Embryonic facial prominence (tissue), 1 donor: ENCODE measurements at regions not wholly inside any gene's neighbourhood (a gene's known extent, or its start where the extent isn't known, plus 50 kb on each side); places are given as distances from the start of the nearest gene placed in this dataset.

ENCODE experiments used
- DNase-seq: peaks from one replicate; pipeline ENCODE4 v3.0.0-alpha.2; 2016; ENCODE audit errors: extremely low spot score

GRCh38 chr3:94258851-94259250 is 196.0 kb downstream of the NSUN3 start:
- DNase-seq, result no peak

GRCh38 chr3:94259291-94259690 is 196.4 kb downstream of the NSUN3 start:
- no peak for DNase-seq

GRCh38 chr3:94269763-94270162 is 206.9 kb downstream of the NSUN3 start:
- no peak for DNase-seq

- no peak for DNase-seq
These were observed 209.2 kb downstream of the NSUN3 start for GRCh38 chr3:94272016-94272415.

DNA sequence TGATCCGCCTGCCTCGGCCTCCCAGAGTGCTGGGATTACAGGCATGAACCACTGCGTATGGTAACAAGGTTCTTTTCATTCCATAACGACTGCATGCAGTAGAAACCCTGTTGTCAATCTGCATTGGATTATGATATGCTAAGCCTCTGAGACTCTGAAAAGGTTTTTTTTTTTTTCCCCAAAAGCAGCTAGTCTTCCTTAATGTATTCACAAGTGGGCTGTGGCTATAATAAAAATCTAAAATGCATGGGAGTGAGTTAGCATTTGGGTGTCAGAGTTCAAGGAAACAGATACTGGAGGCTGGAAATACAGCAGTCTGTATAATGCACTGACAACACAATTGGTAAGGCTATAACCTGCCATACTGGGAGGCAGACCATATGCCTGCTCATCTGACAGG is 218.1 kb downstream of the NSUN3 start:
- DNase-seq, result no peak

GRCh38 chr3:94285872-94286271 is 223.0 kb downstream of the NSUN3 start:
- no peak for DNase-seq

GRCh38 chr3:94291686-94292085 is 228.8 kb downstream of the NSUN3 start:
- DNase-seq, result no peak

DNA sequence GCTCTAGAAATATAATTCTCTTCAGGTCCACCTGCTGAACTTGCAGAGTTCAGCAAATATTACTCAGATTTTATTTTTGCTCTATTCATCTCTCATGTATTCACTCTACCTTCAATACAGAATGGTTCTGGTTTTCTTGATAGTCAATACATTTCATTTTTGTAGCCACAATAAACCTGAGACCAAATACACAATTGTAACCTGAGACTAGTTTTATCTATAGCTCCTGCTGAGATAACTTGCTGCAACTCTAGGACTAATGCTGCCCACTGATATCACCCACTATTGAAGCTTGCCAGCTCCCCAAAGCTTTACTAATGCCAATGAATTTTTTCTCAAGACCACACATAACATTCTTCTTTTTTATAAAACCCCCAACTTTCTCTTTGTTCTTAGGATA is 229.3 kb downstream of the NSUN3 start:
- no peak for DNase-seq

DNA sequence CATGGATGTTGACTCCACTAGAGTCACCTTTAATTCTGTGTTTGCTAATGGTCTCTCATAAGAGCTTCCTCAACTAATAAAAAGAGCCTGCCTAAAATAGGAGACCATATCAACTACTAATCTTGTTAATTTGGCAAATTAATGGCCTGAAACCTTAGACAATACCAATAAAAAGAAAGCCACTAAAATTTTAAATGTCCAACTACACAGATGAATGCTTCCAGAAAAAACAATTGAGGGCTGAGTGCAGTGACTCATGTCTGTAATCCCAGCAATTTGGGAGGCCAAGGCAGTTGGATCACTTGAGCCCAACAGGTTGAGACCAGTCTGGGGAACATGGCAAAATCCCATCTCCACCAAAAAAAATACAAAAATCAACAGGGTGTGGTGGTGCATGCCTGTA is 230.9 kb downstream of the NSUN3 start:
- no peak for DNase-seq

DNA sequence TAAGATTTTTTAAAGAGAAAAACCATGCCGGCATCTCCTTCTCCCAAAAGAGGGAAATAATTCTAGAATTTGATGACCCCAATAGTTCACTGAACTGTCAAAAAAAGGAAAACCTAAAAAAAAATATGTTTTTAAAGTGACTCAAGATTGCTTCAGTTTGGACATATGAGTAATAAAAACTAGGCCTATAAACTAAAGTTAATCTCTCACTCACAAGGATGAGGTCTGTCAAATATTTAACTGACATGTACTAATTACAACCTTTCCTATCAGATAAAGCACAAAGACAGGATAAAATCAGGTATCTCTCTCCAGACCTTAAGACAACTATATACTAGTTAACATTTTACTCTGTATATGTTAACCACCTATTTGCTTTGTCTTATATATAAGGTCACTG is 231.9 kb downstream of the NSUN3 start:
- DNase-seq, result no peak

- no peak for DNase-seq
These were observed 236.9 kb downstream of the NSUN3 start for GRCh38 chr3:94299716-94300115.

DNA sequence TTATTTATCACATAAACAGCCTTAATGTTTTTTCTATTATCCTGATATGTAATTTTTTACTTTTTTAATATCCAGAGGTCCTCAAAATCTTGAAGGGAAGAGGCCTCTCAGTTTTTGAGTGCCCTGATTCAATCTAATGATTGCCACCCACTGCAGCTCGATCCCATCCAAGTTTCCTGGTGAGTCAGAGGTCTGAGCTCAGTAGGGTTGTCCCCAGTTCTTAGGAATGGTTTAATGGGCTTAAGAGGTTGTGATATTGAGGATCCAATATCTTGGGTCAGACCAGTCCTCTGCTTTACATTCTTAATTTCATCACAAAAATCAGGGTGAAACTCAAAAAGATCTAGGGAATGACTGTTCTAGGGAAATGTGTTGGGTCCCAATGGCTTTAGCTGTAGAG is 238.5 kb downstream of the NSUN3 start:
- no peak for DNase-seq

- no peak for DNase-seq
These were observed 240.4 kb downstream of the NSUN3 start for GRCh38 chr3:94303266-94303665.

GRCh38 chr3:94303897-94304296 is 241.0 kb downstream of the NSUN3 start:
- DNase-seq, result no peak

DNA sequence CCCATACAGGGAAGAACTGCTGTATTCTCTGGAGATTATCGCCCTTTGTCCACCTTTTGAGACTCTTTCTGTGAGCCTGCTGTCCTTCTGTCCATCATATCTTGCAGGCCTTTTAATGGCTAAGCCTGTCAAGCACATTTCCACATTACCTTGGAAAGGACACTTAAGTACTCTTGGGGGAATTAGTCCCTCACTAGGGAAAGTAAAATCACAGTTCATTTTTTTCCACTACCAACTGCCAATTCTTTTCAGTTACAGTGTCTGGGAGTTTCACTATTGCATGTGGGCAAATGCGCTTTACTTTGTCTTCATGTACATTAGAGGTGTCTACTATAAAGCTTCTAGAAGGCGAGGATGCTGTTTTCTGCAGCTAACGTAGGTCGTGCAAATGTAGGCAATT is 242.1 kb downstream of the NSUN3 start:
- no peak for DNase-seq

DNA sequence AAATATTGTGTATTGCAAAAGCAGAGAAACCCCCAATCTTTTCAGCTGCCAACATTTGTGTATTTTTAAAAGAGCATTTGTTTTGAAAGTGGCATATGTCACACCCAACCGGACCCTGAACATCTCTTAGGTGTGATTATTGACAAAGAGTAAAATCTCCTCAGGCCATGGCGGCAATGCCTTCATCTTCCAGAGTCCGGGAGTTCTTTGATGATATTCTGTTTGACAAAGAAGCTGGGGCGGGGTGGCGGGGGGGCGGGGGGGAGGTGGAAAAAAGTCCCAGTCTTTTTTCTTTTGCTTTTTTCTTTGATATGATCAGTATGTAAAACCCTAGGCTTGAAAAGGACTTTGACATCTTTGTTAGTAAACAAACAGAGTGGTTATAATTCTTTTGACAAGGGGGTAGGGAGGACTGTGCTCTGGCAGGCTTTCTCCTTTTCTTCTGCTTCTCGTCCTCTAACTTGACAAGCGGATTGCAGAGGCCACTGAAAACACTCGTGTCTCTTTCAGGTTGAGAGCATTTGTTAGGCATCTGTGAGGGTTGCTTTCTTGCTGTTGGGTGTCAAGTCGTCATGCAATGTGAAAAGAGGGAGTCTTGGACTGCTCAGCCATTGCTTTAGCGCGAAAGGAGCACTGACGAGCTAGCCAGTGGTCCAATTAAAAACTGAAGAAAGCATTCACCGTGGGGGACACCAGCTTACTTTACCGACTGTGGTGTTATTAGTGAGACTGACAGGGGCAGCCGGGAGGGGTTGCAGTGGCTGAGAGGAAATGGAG is 243.2 kb downstream of the NSUN3 start:
- DNase-seq, result no peak

DNA sequence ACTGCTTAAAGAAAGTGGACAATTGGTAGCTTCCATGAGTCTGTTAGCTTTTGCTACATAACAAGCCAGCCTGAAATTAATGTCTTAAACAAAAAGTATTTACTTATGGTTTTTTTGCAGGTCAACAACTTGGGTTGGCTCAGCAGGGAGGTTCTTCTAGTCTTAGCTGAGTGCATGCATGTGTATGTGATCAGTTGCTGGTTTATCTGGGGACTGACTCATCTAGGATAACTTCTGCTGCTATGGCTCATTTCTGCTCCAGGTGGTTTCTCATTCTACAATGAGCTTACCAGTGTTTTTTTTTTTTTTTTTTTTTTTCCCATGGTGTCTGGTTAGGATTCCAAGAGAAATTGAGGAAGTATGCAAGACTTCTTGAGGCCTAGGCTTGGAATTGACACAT is 244.7 kb downstream of the NSUN3 start:
- DNase-seq, result no peak

DNA sequence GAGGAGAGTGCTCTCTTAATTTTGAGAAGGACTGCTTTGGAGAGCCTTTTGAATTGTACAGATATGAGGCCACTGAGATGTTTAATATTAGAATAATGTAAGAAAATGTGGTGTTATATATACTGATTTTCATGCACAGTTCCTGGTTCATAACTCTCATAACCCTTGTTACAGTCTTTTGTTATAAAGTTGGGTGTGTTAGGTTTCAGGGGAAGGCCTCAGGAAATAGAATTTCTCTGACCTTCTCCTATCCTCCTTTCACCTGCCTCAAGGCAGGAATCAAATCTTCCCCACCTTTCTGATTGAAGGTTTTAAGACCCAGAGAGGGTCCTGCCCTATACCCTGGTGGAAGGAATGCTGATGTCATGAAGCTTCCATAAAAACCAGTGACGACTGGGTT is 245.9 kb downstream of the NSUN3 start:
- no peak for DNase-seq

GRCh38 chr3:94310341-94311135 is 247.7 kb downstream of the NSUN3 start:
- no peak for DNase-seq

DNA sequence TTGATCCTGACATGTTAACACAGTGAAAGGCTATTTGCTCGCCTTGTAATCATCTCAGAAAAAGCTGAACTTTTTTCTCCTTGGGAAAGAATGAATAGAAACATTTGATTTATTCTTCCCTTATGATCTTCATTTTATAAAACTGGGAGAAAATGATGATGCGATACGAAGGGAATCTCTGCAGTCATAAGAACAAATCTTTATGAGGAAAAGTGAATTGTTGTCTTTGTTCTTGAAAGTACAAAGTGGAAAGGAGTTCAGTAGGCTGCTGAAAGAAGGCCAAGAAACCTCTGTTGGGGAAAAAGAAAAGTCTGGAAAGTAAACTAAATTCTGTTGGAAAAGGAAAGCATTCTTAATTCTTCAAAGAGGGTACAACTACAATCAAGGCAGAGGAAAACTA is 248.8 kb downstream of the NSUN3 start:
- no peak for DNase-seq

DNA sequence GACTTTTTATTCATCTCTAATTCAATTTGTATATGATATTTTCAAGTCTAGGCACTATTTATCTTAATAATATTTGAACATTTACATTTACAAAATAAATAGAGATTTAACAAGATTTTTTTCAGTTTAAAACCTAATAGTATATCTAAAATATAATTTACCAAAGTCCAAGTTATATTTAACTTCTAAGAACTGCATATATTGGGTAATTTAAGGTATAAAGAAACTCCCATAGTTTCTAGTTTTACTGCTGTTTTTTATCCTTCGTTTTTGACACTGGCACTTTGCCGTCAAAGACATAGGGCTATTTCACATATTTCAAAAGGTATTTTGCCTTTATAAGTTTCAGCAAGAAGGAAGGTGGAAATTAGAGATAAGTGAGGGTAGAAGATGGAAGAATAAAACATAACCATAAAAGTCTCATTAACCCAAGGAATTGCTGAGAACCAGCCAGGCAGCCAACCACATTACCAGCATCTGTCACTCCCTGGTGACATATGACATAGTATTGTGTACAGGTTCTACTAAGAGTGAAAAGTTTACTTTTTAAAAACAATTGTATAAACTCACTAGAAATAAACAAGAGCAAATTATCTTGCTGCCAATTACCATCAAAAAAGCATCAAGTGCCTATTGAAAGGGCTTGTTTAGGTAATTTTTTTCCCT is 251.5 kb downstream of the NSUN3 start:
- no peak for DNase-seq

- DNase-seq, result no peak
These were observed 254.2 kb downstream of the NSUN3 start for GRCh38 chr3:94317017-94317416.

GRCh38 chr3:94323596-94323995 is 260.7 kb downstream of the NSUN3 start:
- no peak for DNase-seq
